ENCODE measurements at regions not wholly inside any gene's neighbourhood (a gene's known extent, or its start where the extent isn't known, plus 50 kb on each side); places are given as distances from the start of the nearest gene placed in this dataset.

GRCh38 chr11:64503186-64503753 lies 52.5 kb upstream of the SLC22A11 start:
- Mint-ChIP-seq H3K4me1 (no peaks in the 10 kb centered on the region), H3K27ac (no peak overlapping the region), H3K4me3 (no peak overlapping the region), H3K36me3 (peaks cover 6% of the 10 kb centered on the region), H3K27me3 (peaks cover 51% of the 10 kb centered on the region), H3K9me3 (peaks cover 5% of the 10 kb centered on the region)
- no peak for ATAC-seq

GRCh38 chr11:64504999-64505398 lies 50.7 kb upstream of the SLC22A11 start:
- no peaks in the 10 kb centered on the region for H3K4me1 Mint-ChIP-seq
- ATAC-seq = no peak
- H3K9me3 Mint-ChIP-seq = peaks cover 5% of the 10 kb centered on the region
- H3K36me3 Mint-ChIP-seq = peaks cover 6% of the 10 kb centered on the region
- no peak overlapping the region for H3K4me3 Mint-ChIP-seq
- peaks cover 54% of the 10 kb centered on the region for H3K27me3 Mint-ChIP-seq
- H3K27ac Mint-ChIP-seq = no peak overlapping the region
